ENCODE measurements at regions not wholly inside any gene's neighbourhood (a gene's known extent, or its start where the extent isn't known, plus 50 kb on each side); places are given as distances from the start of the nearest gene placed in this dataset.

- Mint-ChIP-seq H3K36me3 (ENCODE audit: insufficient read depth in 1 of 3, low read depth in 3 of 3) (no peaks in the 10 kb centered on the region), H3K4me3 (no peak overlapping the region)
- H3K23ac ChIP-seq (ENCODE audit: insufficient read length, low read depth, low read length): no peak overlapping the region
Measured at GRCh38 chr22:35172442-35172841, 84.9 kb upstream of the HMGXB4 start.

More at GRCh38 chr22:35172442-35172841, 84.9 kb upstream of the HMGXB4 start:
- H3K9me3 ChIP-seq (ENCODE audit: control insufficient read depth, low read depth, low read length): no peaks in the 10 kb centered on the region
- H2AK5ac ChIP-seq (ENCODE audit: insufficient read length, low read length): no peak overlapping the region
- no peak overlapping the region for H4K5ac ChIP-seq (ENCODE audit: insufficient read length, low read depth, low read length)
- Mint-ChIP-seq H3K4me1 (peaks cover 12 to 20% of the 10 kb centered on the region in 2 experiments), H3K27ac (no peak overlapping the region), H3K9me3 (0 out of 5 replicates have a peak, but pooled peaks cover 0 to 2% of the 10 kb centered on the region in 2 experiments), H3K27me3 (ENCODE audit: low read depth) (peaks cover 62% of the 10 kb centered on the region)
- no peaks in the 10 kb centered on the region for H3K23me2 ChIP-seq (ENCODE audit: insufficient read length, low read depth, low read length, poor library complexity, severe bottlenecking)
- H3T11ph ChIP-seq (ENCODE audit: low read length): no peak overlapping the region
- no CpG with 5 or more reads among the region's 5 CpGs for WGBS (ENCODE audit: extremely low coverage, insufficient read length, low lambda C conversion rate)
- H2BK5ac ChIP-seq (ENCODE audit: insufficient read length, low read length): no peak overlapping the region
- no peaks in the 10 kb centered on the region for H3K27me3 ChIP-seq (ENCODE audit: insufficient read depth, low read length)
- no peak for TF ChIP-seq CTCF (conservative IDR thresholded peaks at IDR 0.05)
- no peaks in the 10 kb centered on the region for H3K79me2 ChIP-seq (ENCODE audit: insufficient read depth, low read length)
- H2AFZ ChIP-seq (ENCODE audit: low read length): no peak overlapping the region
- H3K27ac ChIP-seq (ENCODE audit: insufficient read length, low read depth, low read length): no peak overlapping the region
- H2BK15ac ChIP-seq (ENCODE audit: low read depth, low read length): no peak overlapping the region
- H2BK12ac ChIP-seq (ENCODE audit: insufficient read length, low read depth, low read length): no peak overlapping the region
- H4K20me1 ChIP-seq (ENCODE audit: control insufficient read depth, insufficient read depth, insufficient read length): no peaks in the 10 kb centered on the region
- no peak overlapping the region for H3K18ac ChIP-seq (ENCODE audit: insufficient read length, low read depth, low read length)
- no peak for DNase-seq
- H3K56ac ChIP-seq (ENCODE audit: insufficient read length, low read depth, low read length): no peak overlapping the region
- H4K91ac ChIP-seq (ENCODE audit: insufficient read length, low read depth, low read length): no peak overlapping the region
- H3K4ac ChIP-seq (ENCODE audit: low read depth, low read length): no peak overlapping the region
- H3K79me1 ChIP-seq (ENCODE audit: insufficient read depth, low read depth, low read length, poor library complexity, severe bottlenecking): no peaks in the 10 kb centered on the region
- no peak overlapping the region for H3K4me2 ChIP-seq (ENCODE audit: insufficient read depth, insufficient read length, low read length)
- H3K4me1 ChIP-seq (ENCODE audit: insufficient read depth, low read length): no peaks in the 10 kb centered on the region; the same call in 1 of the 2 replicates
- no peak overlapping the region for H3K14ac ChIP-seq (ENCODE audit: insufficient read depth, low read length)
- no peak overlapping the region for H2BK120ac ChIP-seq (ENCODE audit: low read depth, low read length, poor library complexity, severe bottlenecking)
- no peak overlapping the region for H2BK20ac ChIP-seq (ENCODE audit: low read depth, low read length, poor library complexity, severe bottlenecking)
- H4K8ac ChIP-seq (replicated peaks; ENCODE audit: insufficient read length, low read depth, low read length): no peak overlapping the region
- no peak overlapping the region for H3K9ac ChIP-seq (ENCODE audit: extremely low read depth, insufficient read length, low read length)
